ENCODE measurements at regions not wholly inside any gene's neighbourhood (a gene's known extent, or its start where the extent isn't known, plus 50 kb on each side); places are given as distances from the start of the nearest gene placed in this dataset.

DNA sequence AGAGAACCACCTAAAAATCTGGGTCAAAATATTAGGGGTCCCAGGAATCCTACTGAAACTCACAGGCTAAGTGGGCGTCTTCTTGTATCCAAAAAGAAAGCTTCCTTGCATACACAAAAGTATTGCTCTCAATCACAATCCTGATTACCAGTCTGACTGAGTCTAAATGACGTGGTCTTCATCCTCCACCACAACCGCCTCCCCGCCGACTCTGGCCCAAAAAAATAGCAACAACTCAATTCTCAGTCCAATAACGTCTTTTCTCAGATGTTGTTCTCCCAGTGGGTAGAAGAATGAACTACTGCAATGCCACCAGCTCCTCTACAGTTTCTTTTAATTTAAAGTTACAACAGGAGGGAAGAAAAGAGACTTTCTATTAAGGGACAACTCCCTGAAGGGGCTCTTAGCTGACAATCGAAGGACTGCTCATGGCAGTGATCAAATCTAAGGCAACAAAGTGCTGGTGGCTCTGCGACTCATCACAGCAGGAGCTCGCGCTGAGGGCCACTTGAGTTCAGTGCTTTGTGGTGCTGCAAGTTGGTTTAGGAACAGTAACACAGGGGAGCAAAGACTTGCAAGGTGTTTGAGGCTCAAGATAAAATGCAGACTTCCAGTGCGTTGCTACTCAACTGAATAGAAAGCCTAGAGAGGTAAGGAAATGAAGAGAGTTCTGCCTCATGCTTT, 394.1 kb downstream of the BCAT1 start:
- no peak for DNase-seq

- DNase-seq = no peak
Observed at GRCh38 chr12:24553259-24553658, 395.6 kb downstream of the BCAT1 start.

DNA sequence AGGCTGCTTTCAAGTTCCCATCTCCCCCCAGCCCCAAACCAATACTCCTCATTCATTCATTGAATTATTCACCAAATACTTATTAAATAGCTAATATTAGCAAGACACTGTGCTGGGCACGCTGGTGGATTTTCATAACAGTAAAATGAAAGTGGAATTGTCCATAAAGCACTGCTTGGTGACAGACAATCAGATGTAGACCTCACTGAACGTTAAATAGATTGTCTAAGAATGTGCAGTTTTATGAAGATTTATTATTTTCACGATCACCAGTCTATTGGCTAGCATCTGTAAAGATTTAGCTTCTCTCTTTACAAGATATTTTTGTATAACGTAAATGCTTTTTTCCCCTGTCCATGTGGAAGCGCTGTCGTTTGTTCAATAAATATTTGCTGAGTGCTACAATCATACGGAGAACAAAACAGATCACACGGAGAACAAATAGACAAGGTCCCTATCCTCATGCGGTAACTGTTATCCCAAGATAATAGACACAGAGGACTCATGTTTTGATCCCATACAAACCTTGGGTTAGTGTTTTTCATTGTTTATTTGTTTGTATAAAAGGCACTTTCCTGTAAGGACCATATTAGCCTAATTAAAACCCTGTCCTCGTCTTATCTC, 397.6 kb downstream of the BCAT1 start:
- no peak for DNase-seq

- no peak for DNase-seq
Observed at GRCh38 chr12:24550609-24551008, 398.3 kb downstream of the BCAT1 start.

DNA sequence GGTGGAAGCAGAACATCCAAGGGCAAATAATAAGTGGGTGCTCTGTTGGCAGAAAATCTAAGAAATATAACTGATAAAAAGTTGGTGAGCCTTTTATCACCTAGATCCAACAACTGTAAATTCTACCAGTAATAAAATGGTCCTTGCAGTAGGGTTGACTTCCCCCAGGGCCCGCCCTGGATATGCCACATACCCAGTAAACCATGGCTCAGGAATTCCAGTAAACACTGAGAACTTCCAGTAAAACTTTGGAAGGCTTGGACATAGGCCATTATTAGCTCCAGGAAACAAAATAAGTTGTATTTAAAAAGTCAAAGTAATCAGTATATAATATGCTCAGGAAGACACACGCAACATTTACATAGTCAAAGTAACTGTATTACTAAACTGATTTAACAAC, 402.2 kb downstream of the BCAT1 start:
- DNase-seq = no peak

DNA sequence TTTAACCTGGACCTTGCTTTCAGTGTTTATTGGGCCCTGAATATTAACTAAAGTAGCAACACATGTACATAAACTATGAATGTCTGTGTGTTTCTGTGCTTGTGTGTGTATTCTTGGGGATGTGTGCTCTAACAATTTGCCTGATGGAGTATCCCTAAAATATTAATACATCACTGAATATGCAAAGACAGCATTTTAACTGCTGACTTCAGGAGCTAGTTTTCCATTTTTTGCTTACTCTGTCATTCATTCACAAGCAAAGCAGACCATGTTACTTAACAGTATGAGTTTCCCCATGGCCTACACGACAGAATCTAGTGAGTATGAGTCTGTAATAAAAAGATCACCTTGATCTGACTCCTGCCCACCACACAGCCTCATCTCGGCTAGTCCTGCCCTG, 402.8 kb downstream of the BCAT1 start:
- DNase-seq = no peak

- no peak for DNase-seq
Observed at GRCh38 chr12:24544368-24544767, 404.5 kb downstream of the BCAT1 start.

- no peak for DNase-seq
Observed at GRCh38 chr12:24541193-24541871, 407.6 kb downstream of the BCAT1 start.

- DNase-seq = no peak
Observed at GRCh38 chr12:24539646-24540045, 409.3 kb downstream of the BCAT1 start.

- no peak for DNase-seq
Observed at GRCh38 chr12:24537083-24537860, 411.6 kb downstream of the BCAT1 start.

- DNase-seq = no peak
Observed at GRCh38 chr12:24535334-24536069, 413.4 kb downstream of the BCAT1 start.

- no peak for DNase-seq
Observed at GRCh38 chr12:24534622-24535021, 414.3 kb downstream of the BCAT1 start.

- DNase-seq = no peak
Observed at GRCh38 chr12:24533716-24534352, 415.1 kb downstream of the BCAT1 start.

DNA sequence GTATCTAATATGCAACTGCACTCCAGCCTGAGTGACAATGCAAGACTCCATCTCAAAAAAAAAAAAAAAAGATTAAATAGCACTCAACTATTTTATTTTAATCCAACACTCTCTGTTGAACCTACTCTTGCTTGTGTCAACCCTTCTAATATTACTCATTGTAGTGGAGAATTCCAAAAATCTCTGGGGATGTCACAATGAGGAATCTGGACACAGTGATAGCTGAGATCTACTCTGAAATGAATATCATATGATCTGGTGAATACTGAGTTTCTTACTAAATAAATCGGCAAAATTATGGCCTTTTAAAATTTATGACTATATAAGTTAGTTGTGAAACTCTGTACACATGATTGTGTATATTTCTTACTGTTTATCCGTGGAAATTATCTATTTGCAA, 418.2 kb downstream of the BCAT1 start:
- no peak for DNase-seq

DNA sequence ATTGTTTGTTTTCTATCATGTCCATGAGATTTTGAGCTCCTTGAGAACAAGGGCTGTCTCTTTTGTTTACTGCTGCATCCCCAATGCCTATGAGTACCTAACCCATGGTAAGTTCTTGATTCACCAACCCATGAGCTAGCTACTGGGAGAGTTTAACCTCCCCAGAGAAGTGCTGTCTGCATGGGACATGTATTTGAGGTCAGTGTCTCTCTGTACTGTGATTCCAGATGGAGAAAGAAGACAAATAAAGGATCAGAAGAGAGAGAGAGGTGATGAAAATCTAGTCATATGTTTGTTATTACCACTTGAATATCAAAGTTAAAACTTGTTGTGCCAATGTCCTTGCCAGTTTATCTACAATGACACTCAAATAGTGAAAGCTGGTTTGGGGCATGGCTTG, 421.8 kb downstream of the BCAT1 start:
- no peak for DNase-seq

GRCh38 chr12:24522736-24523135, 426.2 kb downstream of the BCAT1 start:
- no peak for DNase-seq

DNA sequence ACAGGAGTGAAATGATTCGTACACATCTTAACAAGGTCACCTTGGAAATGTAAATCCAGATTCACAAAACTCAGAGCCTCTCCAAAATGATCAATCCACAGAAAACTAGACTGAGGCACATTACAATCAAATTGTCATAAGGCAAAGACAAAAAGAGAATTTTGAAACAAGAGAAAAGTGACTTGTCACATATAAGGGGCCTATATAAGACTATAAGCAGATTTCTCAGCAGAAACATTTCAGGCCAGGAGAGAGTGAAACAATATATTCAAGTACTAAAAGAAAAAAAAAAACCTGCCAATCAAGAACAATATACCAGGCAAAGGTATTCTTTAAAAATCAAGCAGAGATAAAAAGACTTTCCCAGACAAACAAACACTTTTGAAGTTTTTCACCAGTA, 429.1 kb downstream of the BCAT1 start:
- no peak for DNase-seq

GRCh38 chr12:24517000-24517399, 431.9 kb downstream of the BCAT1 start:
- no peak for DNase-seq

- DNase-seq = no peak
Observed at GRCh38 chr12:24510581-24511125, 438.2 kb downstream of the BCAT1 start.

DNA sequence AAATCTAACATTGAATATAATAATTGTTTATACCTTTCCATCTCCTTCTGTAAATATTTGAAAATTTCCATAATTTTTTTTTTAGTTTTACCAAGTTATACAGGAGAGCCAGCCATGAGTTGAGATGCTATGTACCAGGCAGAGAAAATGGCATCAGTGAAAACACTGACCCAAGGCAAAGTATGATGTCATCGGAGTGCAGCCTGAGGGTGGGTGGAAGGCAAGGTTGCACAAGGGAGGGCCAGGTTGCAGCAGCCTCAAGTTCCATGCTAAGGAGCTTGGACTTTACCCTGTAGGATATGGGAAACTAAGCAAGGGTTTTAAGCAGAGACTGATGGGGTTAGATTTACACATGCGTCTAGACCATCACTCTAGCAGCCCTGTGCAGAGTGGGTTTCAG, 441.1 kb downstream of the BCAT1 start:
- no peak for DNase-seq

- DNase-seq = no peak
Observed at GRCh38 chr12:24505366-24506015, 443.4 kb downstream of the BCAT1 start.
